NOMO-1 treated with dmso at 0.1 percent for 144 hours (cell line): ENCODE measurements at regions not wholly inside any gene's neighbourhood (a gene's known extent, or its start where the extent isn't known, plus 50 kb on each side); places are given as distances from the start of the nearest gene placed in this dataset.
A peak's percentile ranks its signal among the peaks of the same experiment; 100 is the strongest.

Experiments
- DNase-seq: peaks from one replicate; lab custom pipeline; 2025; ENCODE audit not compliant: unreplicated experiment; lab: John Stamatoyannopoulos, UW

DNA sequence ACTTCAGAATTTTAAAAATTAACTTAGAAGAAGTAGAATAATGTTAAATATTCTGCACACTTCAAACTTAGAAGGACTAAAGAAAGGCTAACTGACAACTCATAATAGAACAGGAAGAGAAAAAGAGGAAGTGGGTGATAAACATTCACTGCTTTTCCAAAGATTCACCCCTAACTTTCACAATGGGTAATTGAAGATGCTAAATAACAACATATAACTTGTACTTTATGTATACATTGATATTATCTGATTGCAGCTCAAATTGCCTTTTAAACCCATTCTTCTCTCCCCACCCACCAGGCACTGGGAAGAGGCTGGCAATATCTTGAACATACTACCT lies 376.6 kb downstream of the EFNA5 start:
- peak; percentile 56 for DNase-seq

DNA sequence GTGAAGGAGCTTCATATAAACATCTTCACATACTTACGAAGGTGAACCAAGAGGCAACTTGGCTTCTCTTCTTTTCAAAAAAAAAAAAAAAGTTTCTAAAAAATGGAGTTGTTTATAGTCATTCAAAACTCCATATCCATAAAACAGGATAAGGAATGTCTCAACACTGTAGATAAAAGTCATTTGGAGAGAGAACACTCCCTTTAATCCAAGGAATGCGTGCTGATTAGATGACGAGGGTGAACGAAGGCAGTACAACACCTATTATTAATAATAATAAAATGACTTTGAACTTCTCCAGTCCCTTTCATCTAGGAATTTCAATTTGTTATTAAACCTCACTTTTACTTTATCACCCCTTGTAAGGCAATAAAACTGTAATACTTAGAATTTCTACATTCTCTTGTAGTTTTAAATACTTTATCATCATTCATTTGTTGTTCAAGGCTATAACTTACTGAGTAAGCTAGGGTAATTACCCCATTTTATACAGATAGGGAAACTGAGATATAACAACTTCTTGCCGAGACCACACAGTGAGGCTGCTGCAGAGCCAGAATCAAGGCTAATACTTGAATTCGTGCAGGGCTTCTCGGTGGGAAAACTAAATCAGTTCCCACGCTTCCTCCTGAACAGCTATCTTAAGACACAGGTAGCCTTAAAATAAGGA lies 377.1 kb downstream of the EFNA5 start:
- DNase-seq: no peak

DNA sequence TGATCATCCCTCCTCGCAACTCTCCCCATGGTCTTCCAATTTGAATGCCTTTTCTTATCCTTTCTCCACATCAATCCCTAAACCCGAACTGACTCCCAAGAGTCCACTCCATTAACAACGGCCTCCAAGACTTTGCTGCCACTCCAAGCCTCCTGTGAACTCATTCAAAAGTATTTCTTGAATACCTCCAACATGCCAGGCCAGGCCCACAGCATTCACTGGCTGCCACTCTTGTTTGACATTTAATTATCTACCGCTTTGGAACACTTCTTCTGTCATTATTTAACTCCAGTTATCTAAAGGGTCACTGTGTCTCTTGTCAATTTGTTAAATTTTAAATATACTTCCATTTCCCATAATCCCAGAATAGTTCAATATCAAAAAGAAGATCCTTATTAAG lies 378.9 kb downstream of the EFNA5 start:
- DNase-seq: no peak

DNA sequence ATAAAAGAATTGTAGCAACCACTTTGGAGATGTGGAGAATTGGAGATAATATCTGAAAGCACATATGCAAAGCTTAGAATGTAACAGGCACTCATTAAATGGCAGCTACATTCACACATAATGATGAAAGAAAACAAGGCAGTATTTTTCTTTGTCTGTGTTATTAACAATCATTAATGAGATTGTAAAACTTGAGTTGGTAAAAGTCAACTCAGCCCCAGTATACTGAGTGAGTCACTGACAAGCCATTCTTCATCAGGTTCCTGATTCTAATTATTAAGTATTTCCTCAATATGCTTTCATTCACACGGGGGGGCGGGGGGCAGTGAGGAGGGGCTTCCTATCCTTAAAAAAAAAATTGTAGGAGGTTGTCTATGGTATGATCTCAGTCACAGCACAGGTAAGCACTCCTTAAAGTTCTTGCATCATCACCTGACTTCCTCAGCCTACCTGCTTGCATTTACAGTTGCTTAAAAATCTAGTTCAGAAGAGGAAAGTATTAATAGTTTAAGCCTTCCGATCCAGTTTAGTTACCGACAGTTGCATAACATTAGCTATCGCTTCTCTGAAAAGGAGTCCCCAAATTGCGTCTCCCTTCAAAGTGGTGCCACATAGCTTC lies 379.8 kb downstream of the EFNA5 start:
- no peak for DNase-seq

DNA sequence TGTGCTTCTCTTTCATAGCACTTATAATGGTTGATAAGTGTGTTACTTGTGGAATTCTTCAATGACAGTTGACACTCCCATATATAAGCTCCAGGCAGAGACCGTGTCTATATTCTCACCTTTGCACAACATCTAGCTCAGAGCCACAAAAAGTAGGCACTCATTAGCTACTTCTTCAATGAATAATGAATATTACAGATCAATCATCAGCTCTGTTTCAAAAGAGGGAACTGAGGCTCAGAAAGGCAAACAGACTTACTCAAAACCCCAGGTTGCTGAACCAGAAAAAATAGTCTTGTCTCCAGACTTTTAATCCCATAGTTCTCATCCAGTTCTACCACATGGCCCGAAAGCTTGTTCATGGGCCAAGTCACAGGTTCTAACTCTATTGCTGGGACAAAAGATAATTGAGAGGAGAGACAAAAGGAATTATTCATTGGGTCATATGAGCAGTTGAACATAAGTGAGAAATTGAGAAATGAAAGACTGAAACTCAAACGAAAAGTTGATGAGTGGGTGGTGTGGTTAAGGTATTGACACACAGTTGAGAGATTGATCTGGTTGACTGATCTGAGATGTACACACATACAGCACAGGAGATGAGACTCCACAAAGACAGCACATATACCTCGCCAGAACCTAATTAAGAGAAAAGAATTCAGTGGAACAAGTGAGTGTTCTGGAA lies 381.6 kb downstream of the EFNA5 start:
- no peak for DNase-seq

DNA sequence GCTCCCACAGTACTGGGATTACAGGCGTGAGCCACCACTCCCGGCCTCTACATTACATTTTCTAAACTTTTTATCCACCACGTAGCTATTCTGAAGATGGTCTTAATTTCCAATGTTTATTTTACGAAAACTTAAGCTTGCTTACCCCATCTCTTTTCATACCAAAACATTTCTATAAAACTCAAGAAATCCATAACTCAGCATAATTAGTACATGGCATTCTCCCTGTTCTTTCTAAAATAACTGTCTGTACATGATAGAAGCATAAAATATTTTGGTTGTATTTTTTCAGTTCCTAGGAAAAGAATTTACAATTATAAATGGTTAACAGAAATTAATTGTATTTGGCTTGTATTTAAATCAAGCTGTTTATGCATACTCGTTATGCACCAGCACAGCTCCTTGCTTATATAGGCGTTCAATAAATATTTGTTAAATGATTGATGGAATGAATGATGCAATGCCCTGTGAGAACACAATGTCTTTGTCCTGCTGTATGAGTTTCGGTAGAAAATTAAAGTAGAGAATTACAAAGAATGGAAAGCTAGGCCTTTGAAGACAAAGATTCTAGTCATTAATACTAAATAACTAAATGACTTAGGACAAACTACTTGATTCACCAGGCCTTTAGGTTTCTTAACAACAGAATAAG lies 384.2 kb downstream of the EFNA5 start:
- no peak for DNase-seq

DNA sequence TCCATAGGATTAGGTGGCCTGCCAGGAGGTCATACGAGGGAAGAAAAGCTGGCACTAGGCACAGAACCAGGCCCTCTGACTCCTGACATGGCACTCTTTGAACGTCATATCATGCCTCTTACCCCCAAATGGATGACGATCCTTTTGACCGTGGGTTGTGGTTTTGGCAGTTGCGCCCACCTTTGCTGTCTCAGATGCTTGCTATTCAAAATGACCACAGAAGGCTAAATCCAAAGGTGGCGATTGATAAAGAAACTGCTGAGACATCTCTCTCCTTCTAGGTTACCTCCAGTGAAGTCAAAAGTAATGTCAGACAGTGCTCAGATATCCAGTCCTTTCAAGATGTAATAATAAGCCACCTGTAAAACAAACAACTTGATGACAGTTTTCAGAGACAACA lies 385.0 kb downstream of the EFNA5 start:
- DNase-seq: no peak

DNA sequence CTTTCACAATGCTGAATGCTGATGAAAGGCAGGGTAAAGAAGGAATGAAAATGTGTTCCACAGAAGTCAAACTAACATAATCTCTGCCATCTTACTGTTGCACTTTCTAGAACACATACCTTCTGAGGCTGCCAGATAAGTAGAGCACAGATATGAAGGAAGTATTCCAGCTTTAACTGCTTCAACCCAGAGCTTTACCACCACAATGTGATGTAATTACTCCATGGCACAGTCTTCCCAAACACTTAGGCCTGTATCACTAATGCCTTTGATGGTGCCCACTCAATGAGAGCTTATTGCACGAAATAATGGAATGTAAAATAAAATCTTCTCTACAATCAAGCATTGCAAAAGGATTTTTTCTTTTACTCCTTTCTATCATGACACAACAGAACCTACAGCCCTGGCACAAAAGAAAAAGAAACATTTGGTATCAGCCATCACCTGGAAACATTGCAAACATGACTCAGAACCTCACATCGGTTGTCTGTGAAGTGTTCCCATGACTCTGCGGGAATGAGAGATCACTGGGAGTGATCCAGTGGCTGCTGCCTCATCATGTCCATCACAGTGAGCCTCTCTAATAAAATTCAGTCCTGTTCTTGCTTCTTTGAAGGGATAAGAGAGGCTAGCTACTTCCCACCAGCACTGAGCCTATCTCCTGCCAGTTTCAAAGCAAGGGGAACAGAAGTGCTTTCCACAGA lies 385.8 kb downstream of the EFNA5 start:
- DNase-seq: no peak

DNA sequence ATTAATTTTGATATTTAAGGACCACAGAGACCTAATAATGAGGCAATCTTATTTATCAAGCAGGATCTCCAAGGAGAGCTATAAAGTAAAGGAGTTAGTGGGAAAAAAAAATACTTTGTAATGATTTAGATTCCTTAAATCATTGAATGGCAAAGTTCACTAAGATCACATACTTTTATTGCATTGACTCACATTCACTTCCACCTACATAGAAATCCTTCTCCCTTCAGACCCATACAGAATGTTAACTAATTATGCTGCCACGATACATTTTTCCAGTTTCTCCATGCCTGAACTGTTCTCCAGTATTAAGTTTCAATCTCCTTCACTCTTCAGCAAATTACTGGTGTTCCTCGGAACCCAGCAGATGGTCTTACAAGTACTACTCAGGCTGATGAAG lies 388.7 kb downstream of the EFNA5 start:
- no peak for DNase-seq

DNA sequence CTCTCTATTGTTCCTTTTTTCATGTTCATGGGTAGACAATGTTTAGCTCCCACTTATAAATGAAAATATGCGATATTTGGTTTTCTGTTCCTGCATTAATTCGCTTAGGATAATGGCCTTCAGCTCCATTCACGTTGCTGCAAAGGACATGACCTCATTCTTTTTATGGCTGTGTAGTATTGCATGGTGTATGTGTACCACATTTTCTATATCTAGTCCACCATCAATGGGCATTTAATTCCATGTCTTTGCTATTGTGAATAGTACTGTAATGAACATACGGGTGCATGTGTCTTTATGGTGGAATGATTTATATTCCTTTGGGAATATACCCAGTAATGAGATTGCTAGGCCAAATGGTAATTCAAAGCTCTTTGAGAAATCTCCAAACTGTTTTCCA lies 392.0 kb downstream of the EFNA5 start:
- DNase-seq: no peak

DNA sequence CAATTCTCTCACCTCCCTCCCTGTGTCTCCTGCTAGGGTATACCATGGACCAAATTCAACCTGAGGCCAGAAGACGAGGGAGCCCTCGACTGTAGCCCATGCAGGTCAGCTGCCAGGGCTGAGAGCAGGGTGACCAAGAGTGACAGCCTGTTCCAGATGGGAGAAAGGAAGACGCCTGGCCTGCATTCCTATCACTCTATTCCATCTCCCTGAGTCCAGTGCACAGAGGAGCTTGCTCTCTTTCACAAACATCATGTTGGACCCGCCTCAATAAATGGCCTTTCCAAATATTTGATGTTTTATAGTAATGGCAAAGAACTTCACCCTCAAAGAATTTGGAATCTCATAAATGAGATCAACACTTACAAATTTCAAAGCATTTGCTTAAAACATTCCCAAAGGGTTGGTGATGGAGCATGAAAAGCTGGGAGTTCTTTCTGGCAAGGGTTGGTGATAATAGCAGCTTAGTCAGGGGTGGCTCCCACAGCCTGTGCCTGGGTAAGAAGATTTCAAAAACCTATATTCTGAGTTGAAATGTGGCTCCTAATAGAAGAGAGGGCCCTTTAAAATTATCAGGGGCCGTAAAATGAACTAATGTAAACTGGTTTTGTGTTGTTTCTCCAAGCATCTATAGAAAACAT lies 393.1 kb downstream of the EFNA5 start:
- DNase-seq: no peak

DNA sequence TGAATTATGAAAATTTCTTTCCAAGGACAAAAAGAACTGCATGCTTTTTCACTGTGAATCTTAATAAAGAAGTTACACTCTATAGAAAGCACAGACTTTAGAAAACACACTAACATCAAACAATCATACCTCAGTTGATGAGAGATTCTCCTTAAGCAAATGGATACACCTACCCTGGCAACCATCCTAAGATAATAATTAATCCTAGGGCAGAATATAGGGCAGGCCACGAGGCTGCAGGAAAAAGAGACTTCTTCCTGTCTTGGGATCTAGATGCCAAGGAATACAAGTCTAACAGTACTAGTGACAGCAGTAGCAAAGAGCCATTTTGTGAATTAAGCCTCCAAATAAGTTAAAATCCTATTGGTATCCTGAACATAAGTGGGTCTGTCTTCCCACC lies 395.4 kb downstream of the EFNA5 start:
- DNase-seq: no peak

DNA sequence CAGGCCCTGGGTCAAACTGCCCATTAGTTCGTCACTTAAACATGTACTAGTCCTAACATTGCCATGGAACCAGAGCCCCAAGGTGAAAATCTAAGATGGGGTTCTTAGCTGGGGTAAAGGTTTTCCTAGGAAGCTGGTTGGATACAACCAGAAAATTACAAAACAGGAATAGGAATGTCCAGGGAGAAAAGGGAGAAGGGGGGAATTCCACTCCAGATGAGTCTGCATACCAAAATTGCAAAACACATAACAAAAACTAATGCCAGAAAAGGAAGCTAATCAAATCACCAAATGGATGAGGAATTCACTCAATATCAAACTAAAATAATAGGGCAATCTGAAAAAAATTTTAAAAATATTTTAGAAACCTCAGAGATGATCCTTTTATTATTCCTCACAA lies 396.2 kb downstream of the EFNA5 start:
- no peak for DNase-seq

DNA sequence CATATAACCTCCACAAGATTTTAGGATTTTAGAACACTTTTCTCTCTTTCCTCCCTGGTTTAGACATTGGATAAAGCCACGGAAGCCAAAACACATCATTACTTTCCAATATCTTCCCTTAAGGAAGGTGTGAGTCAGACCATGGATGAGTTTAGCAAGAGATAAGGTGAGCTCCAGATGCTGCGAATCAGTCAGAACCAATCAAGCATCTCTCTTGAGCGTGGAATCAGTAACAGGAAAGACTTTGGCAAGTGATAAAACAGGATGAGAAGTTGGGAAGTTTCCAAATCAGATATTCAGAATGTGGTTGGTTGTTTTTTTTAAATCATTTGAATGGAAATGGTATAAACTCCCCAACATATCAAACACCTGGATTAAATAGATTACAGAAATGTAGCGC lies 397.8 kb downstream of the EFNA5 start:
- no peak for DNase-seq

DNA sequence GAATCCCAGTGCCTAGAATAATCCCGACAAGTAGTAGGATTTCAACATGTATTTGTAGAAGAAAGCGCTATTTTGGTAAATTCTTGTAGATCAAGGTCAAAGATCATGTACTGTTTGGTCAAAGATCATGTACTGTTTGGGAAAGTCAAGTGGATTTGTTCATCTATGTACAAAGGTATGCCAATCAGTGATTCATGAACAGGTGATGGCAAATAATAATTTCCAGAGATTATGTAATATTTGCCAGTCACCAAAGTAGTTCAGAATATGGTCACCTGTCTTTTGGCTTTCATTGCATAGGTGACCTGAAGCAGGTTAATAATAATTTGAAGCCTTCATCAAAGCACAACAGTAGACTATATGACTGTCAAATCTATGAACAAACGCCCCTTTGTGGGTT lies 398.2 kb downstream of the EFNA5 start:
- no peak for DNase-seq

DNA sequence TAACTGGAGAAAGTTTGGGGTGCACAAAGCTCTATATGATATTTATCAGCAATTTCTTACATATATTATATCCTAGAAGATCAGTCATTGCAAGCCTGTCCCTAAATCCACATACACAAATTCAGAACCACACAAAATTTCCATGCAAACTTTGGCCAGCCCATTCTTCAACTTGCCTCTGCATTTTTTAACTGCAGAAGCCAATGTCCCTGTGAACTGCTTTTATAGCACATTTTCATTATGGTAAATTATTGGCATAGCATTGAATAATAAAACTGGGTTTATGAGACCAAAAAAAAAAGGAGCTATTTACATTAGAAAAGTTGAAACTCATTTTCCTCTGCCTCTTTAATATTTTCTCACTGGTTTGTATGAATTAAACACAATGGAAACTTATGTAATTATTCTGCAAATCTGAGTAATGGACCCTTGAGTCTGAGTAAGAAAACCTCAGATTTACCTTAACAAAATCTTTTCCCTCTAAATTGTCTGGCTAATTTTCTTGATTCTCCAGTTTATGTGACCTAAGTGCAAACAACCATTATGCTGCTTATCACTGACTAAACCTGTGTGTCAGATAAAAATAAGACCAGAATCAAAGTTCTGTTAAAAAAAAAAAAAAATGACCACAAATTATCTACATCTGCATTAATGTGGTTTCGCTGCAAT lies 398.9 kb downstream of the EFNA5 start:
- DNase-seq: no peak

DNA sequence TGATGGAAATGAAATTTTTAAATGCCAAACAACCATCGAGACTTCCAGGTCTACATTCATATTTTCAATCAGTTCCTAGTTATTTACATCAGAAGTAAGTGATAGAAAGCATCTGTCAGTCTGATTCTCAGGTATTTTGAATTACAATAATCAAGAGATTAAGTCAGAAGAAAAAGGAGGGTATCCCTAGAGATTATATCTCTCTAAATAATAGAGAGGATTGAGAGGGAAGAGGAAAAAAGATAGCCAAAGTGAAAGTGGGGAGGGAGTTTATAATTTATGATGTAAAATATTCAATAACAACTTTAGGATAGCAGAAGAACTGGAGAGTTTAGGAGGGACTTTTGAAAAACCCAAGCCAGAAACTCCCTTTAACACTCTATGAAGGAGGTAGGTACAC lies 400.2 kb downstream of the EFNA5 start:
- no peak for DNase-seq

DNA sequence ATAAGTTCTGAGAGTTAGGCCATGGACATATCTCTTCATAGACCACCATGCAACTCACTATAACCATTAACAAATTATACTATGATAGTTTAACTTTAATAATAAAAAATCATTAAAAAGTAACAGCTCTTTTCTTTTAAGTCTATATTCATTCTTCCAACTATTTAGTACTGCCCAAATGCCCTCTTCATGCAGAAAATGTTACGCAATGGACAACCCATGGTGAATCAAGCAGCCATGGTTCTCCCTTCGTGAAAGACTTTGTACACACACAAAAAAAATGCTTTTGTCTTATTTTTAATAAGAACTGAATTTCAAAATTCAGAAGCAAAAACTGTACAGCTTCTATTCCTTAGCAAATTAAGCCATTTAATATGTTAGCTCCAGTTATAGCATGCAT lies 401.1 kb downstream of the EFNA5 start:
- DNase-seq: no peak

DNA sequence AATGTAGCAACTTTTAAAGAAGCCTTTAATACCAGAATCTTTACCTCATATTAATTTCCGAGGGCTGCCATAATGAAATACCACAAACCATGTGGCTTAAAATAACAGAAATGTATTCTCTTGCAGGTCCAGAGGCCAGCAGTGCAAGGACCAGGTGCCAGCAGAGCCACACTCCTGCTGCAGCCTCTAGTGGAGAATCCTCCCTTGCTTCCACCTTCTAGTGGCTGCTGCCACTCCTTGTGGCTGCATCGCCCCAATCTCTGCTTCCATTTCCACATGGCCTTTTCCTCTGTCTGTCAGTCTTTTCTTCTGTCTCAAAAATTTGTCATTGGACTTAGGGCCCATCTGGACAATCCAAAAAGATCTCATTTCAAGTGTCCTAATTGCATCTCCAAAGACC lies 401.5 kb downstream of the EFNA5 start:
- DNase-seq: no peak

DNA sequence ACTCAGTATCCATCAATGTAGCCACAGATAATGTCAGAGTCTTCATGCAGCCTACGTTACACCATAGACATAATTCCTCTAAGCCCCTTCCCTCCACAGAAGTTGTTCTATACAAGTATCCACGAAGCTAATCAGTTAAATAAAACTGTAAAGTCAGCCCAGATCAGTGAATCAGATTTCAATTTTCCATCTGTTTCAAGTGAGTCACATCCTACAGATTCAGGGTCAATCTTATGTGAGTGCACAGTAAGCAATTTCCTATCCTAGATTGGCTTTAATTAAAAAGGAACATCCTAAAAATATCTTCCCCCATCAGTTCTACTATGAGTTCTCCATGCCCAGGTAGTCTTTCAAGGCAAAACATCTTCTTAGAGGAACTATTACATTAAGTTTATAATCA lies 402.5 kb downstream of the EFNA5 start:
- DNase-seq: no peak

DNA sequence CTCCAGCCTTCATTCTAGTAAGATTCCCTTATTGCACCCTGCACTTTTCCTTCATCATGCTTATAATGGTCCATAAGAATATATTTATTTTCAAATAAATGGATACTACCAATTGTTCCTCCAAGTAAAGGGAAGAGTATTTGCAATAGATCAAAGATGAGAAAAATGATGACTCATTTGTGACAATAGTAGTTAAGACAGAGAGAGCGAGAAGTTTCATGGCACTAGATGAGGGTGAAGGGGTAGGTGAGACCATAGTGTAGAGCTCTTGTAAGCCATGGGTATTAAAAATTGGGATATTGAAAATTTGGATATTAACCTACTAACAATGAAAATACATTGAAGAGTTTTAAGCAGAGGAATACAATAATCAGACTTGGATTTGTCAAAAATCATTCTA lies 404.6 kb downstream of the EFNA5 start:
- DNase-seq: no peak
